ENCODE measurements at regions not wholly inside any gene's neighbourhood (a gene's known extent, or its start where the extent isn't known, plus 50 kb on each side); places are given as distances from the start of the nearest gene placed in this dataset.

- no peak overlapping the region for H2BK15ac ChIP-seq (ENCODE audit: low read depth, low read length)
- no peaks in the 10 kb centered on the region for H3K4me1 ChIP-seq (ENCODE audit: insufficient read depth, low read length)
- WGBS (ENCODE audit: extremely low coverage, insufficient read length, low lambda C conversion rate) = no CpG with 5 or more reads among the region's 11 CpGs
- no peak overlapping the region for H3K27ac ChIP-seq (ENCODE audit: insufficient read length, low read depth, low read length)
- H3K36me3 Mint-ChIP-seq (ENCODE audit: insufficient read depth in 1 of 3, low read depth in 3 of 3) = no peaks in the 10 kb centered on the region; a peak in 1 of 7 replicates
- no peak overlapping the region for H3K14ac ChIP-seq (ENCODE audit: insufficient read depth, low read length)
- peaks cover 3 to 8% of the 10 kb centered on the region in 2 experiments; a peak in 3 of 4 replicates for H3K4me1 Mint-ChIP-seq
- no peaks in the 10 kb centered on the region for H3K79me1 ChIP-seq (ENCODE audit: insufficient read depth, low read depth, low read length, poor library complexity, severe bottlenecking)
- no peak overlapping the region for H2BK120ac ChIP-seq (ENCODE audit: low read depth, low read length, poor library complexity, severe bottlenecking)
- no peak overlapping the region for H2BK20ac ChIP-seq (ENCODE audit: low read depth, low read length, poor library complexity, severe bottlenecking)
- no peak overlapping the region for H3K56ac ChIP-seq (ENCODE audit: insufficient read length, low read depth, low read length)
- no peak overlapping the region for H3K9ac ChIP-seq (ENCODE audit: extremely low read depth, insufficient read length, low read length)
- H3K23me2 ChIP-seq (ENCODE audit: insufficient read length, low read depth, low read length, poor library complexity, severe bottlenecking) = no peaks in the 10 kb centered on the region
- H4K8ac ChIP-seq (replicated peaks; ENCODE audit: insufficient read length, low read depth, low read length) = no peak overlapping the region
- H3K27me3 ChIP-seq (ENCODE audit: insufficient read depth, low read length) = no peaks in the 10 kb centered on the region
- H3K4me2 ChIP-seq (ENCODE audit: insufficient read depth, insufficient read length, low read length) = no peak overlapping the region
- H3T11ph ChIP-seq (ENCODE audit: low read length) = no peak overlapping the region
- H3K27ac Mint-ChIP-seq = no peak overlapping the region
- no peak overlapping the region for H2AFZ ChIP-seq (ENCODE audit: low read length)
- peaks cover 0 to 5% of the 10 kb centered on the region in 2 experiments; a peak in 2 of 5 replicates for H3K9me3 Mint-ChIP-seq
- H3K9me3 ChIP-seq (ENCODE audit: control insufficient read depth, low read depth, low read length) = no peaks in the 10 kb centered on the region
- no peak overlapping the region for H3K4ac ChIP-seq (ENCODE audit: low read depth, low read length)
- no peak overlapping the region for H2BK5ac ChIP-seq (ENCODE audit: insufficient read length, low read length)
- peaks cover 16% of the 10 kb centered on the region for H3K27me3 Mint-ChIP-seq (ENCODE audit: low read depth)
- no peak overlapping the region for H3K23ac ChIP-seq (ENCODE audit: insufficient read length, low read depth, low read length)
- TF ChIP-seq CTCF (conservative IDR thresholded peaks at IDR 0.05) = no peak
- no peak overlapping the region for H2BK12ac ChIP-seq (ENCODE audit: insufficient read length, low read depth, low read length)
- H3K18ac ChIP-seq (ENCODE audit: insufficient read length, low read depth, low read length) = no peak overlapping the region
- H4K20me1 ChIP-seq (ENCODE audit: control insufficient read depth, insufficient read depth, insufficient read length) = no peaks in the 10 kb centered on the region
- no peak overlapping the region for H3K4me3 Mint-ChIP-seq
- DNase-seq = no peak
- H3K79me2 ChIP-seq (ENCODE audit: insufficient read depth, low read length) = no peaks in the 10 kb centered on the region
- H4K91ac ChIP-seq (ENCODE audit: insufficient read length, low read depth, low read length) = no peak overlapping the region
- no peak overlapping the region for H2AK5ac ChIP-seq (ENCODE audit: insufficient read length, low read length)
- no peak overlapping the region for H4K5ac ChIP-seq (ENCODE audit: insufficient read length, low read depth, low read length)
These were observed 189.9 kb upstream of the ADO start for GRCh38 chr10:62614389-62615157.

All from H9 (cell line).